SU-DHL-6 (cell line): ENCODE measurements at regions not wholly inside any gene's neighbourhood (a gene's known extent, or its start where the extent isn't known, plus 50 kb on each side); places are given as distances from the start of the nearest gene placed in this dataset.

Experiments used
- H2AFZ ChIP-seq: fragments of 200-600 bp; sonication (generic); 2 replicates; pipeline ENCODE4 v1.6.1; 2014; ENCODE audit warnings: low read depth, mild to moderate bottlenecking, moderate library complexity, mixed read lengths, antibody characterized with exemption, low read length; ENCODE audit not compliant: severe bottlenecking
- H3F3A ChIP-seq: fragments of 200-600 bp; shearing (Covaris generic); 2 replicates; pipeline ENCODE4 v1.6.0; 2016; ENCODE audit warnings: antibody characterized with exemption, mild to moderate bottlenecking; ENCODE audit not compliant: insufficient read depth
- H3K27ac ChIP-seq: fragments of 200-600 bp; sonication (generic); 2 replicates; pipeline ENCODE4 v1.5.1; 2016; ENCODE audit warnings: low read depth, mild to moderate bottlenecking, low read length, moderate library complexity, mixed read lengths
- H3K27me3 ChIP-seq: fragments of 200-600 bp; sonication (generic), shearing (Covaris generic); 2 replicates; pipeline ENCODE4 v1.6.0; 2014; ENCODE audit warnings: mild to moderate bottlenecking, low read length
- H3K36me3 ChIP-seq: fragments of 200-600 bp; sonication (generic); 2 replicates; pipeline ENCODE4 v1.6.1; 2014; ENCODE audit warnings: mild to moderate bottlenecking, low read length, mixed read lengths
- H3K4me2 ChIP-seq: fragments of 300-600, 200-600 bp; shearing (Covaris generic), sonication (generic); 2 replicates; pipeline ENCODE4 v1.6.0; 2014; ENCODE audit warnings: low read length, low read depth, mild to moderate bottlenecking; ENCODE audit not compliant: poor library complexity, severe bottlenecking
- H3K4me3 ChIP-seq: fragments of 200-600 bp; sonication (generic); 2 replicates; pipeline ENCODE4 v1.5.1; 2014; ENCODE audit warnings: antibody characterized with exemption, low read length, mild to moderate bottlenecking, mixed read lengths; ENCODE audit not compliant: insufficient read depth, poor library complexity, severe bottlenecking
- H3K79me2 ChIP-seq: fragments of 200-600 bp; sonication (generic); 2 replicates; pipeline ENCODE4 v1.6.1; 2014; ENCODE audit warnings: mild to moderate bottlenecking, low read length, moderate library complexity; ENCODE audit not compliant: insufficient read depth
- H3K9ac ChIP-seq: fragments of 200-600 bp; sonication (generic); 2 replicates; pipeline ENCODE4 v1.7.0; 2014; ENCODE audit warnings: mild to moderate bottlenecking, low read length
- H3K9me2 ChIP-seq: fragments of 200-600 bp; sonication (generic); replicated peaks from 2 replicates; pipeline ENCODE4 v1.6.1; 2014; ENCODE audit warnings: low read length; ENCODE audit not compliant: insufficient read depth
- H3K9me3 ChIP-seq: fragments of 200-600 bp; sonication (generic); 2 replicates; pipeline ENCODE4 v1.6.1; 2014; ENCODE audit warnings: low read length, mixed read lengths; ENCODE audit not compliant: insufficient read depth
- H4K20me1 ChIP-seq: fragments of 200-600 bp; sonication (generic); 2 replicates; pipeline ENCODE4 v1.6.1; 2014; ENCODE audit warnings: low read depth, mild to moderate bottlenecking, antibody characterized with exemption, low read length, moderate library complexity, mixed read lengths
- EZH2phosphoT487 ChIP-seq: fragments of 200-600 bp; sonication (generic), shearing (Covaris generic); conservative IDR thresholded peaks from 2 replicates; pipeline ENCODE4 v1.6.1; 2018; ENCODE audit warnings: mild to moderate bottlenecking, antibody characterized with exemption, low read length, moderate library complexity, mixed read lengths
- TF ChIP-seq, protein P1 (sequence below): fragments of 200-600 bp; sonication (generic); IDR thresholded peaks from one replicate; pipeline ENCODE4 v1.5.1; 2017; ENCODE audit warnings: antibody characterized with exemption, mild to moderate bottlenecking, low read length, moderate library complexity; ENCODE audit not compliant: insufficient read depth, poor library complexity, severe bottlenecking

- Histone ChIP-seq H2AFZ (no peak overlapping the region), H3F3A (no peaks in the 10 kb centered on the region), H3K9me3 (no peaks in the 10 kb centered on the region), H3K79me2 (no peaks in the 10 kb centered on the region), H3K27ac (no peak overlapping the region), H3K27me3 (no peaks in the 10 kb centered on the region), H3K36me3 (no peaks in the 10 kb centered on the region), H3K4me2 (no peak overlapping the region), H3K9ac (no peak overlapping the region), H3K4me3 (no peak overlapping the region), H3K9me2 (no peaks in the 10 kb centered on the region), H4K20me1 (no peaks in the 10 kb centered on the region)
- TF ChIP-seq, protein P1, sequence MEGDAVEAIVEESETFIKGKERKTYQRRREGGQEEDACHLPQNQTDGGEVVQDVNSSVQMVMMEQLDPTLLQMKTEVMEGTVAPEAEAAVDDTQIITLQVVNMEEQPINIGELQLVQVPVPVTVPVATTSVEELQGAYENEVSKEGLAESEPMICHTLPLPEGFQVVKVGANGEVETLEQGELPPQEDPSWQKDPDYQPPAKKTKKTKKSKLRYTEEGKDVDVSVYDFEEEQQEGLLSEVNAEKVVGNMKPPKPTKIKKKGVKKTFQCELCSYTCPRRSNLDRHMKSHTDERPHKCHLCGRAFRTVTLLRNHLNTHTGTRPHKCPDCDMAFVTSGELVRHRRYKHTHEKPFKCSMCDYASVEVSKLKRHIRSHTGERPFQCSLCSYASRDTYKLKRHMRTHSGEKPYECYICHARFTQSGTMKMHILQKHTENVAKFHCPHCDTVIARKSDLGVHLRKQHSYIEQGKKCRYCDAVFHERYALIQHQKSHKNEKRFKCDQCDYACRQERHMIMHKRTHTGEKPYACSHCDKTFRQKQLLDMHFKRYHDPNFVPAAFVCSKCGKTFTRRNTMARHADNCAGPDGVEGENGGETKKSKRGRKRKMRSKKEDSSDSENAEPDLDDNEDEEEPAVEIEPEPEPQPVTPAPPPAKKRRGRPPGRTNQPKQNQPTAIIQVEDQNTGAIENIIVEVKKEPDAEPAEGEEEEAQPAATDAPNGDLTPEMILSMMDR = no peak
- no peak for TF ChIP-seq EZH2phosphoT487
Measured at GRCh38 chr3:90062016-90062415, 954.6 kb downstream of the EPHA3 start.

GRCh38 chr3:90062631-90063200, 955.3 kb downstream of the EPHA3 start:
- no peak overlapping the region for H3K4me2 ChIP-seq
- TF ChIP-seq, protein P1 = no peak
- no peak for TF ChIP-seq EZH2phosphoT487
- H3K9me3 ChIP-seq = no peaks in the 10 kb centered on the region
- no peaks in the 10 kb centered on the region for H3K79me2 ChIP-seq
- H4K20me1 ChIP-seq = no peaks in the 10 kb centered on the region
- H3K27me3 ChIP-seq = no peaks in the 10 kb centered on the region
- H3K27ac ChIP-seq = no peak overlapping the region
- no peak overlapping the region for H3K4me3 ChIP-seq
- no peak overlapping the region for H3K9ac ChIP-seq
- H3K36me3 ChIP-seq = no peaks in the 10 kb centered on the region
- no peaks in the 10 kb centered on the region for H3K9me2 ChIP-seq
- H3F3A ChIP-seq = no peaks in the 10 kb centered on the region
- no peak overlapping the region for H2AFZ ChIP-seq

DNA sequence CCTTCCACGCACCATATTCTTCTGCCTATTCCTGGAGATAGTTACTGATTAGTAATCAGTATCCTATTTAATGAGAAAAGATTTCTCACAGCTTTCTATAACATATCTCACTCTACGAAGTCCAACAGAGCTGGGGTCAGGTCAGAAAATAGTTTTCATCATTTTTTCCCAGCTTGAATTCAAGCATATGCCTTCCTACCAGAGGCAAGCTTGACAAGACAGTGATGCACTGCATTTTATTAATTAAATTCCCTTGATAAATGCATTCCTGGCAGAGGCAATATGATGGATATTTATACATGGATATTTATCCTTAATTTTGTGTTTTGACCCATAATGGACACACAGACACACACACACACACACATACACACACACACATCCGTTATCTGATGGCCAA, 961.4 kb downstream of the EPHA3 start:
- no peaks in the 10 kb centered on the region for H3K36me3 ChIP-seq
- H2AFZ ChIP-seq = no peak overlapping the region
- H3K27ac ChIP-seq = no peak overlapping the region
- no peaks in the 10 kb centered on the region for H4K20me1 ChIP-seq
- H3K9me2 ChIP-seq = no peaks in the 10 kb centered on the region
- H3K9ac ChIP-seq = no peak overlapping the region
- no peaks in the 10 kb centered on the region for H3K79me2 ChIP-seq
- H3K27me3 ChIP-seq = no peaks in the 10 kb centered on the region
- TF ChIP-seq, protein P1 = no peak
- no peak for TF ChIP-seq EZH2phosphoT487
- no peak overlapping the region for H3K4me2 ChIP-seq
- no peak overlapping the region for H3K4me3 ChIP-seq
- no peaks in the 10 kb centered on the region for H3F3A ChIP-seq
- no peaks in the 10 kb centered on the region for H3K9me3 ChIP-seq
